Ishikawa (cell line): ENCODE measurements at regions not wholly inside any gene's neighbourhood (a gene's known extent, or its start where the extent isn't known, plus 50 kb on each side); places are given as distances from the start of the nearest gene placed in this dataset.

Experiments used
- CEBPB ChIP-seq: IDR thresholded peaks from 2 replicates; pipeline ENCODE4 v1.6.1; 2012
- CREB1 ChIP-seq: IDR thresholded peaks from 2 replicates; pipeline ENCODE4 v1.6.1; 2012; ENCODE audit warnings: low read depth
- EGR1 ChIP-seq: IDR thresholded peaks from 2 replicates; pipeline ENCODE4 v1.6.1; 2012
- EP300 ChIP-seq: IDR thresholded peaks from 2 replicates; pipeline ENCODE4 v1.6.1; 2012; ENCODE audit warnings: borderline replicate concordance
- FOXM1 ChIP-seq: IDR thresholded peaks from 2 replicates; pipeline ENCODE4 v1.6.1; 2012; ENCODE audit warnings: low read depth, borderline replicate concordance
- MAX ChIP-seq: IDR thresholded peaks from 2 replicates; pipeline ENCODE4 v1.6.1; 2012
- NFIC ChIP-seq: IDR thresholded peaks from 2 replicates; pipeline ENCODE4 v1.6.1; 2012
- RAD21 ChIP-seq: IDR thresholded peaks from 2 replicates; pipeline ENCODE4 v1.6.1; 2012; ENCODE audit warnings: low read depth
- REST ChIP-seq: IDR thresholded peaks from 2 replicates; pipeline ENCODE4 v1.6.1; 2012; ENCODE audit warnings: low read depth, mild to moderate bottlenecking
- TAF1 ChIP-seq: IDR thresholded peaks from 2 replicates; pipeline ENCODE4 v1.6.1; 2012; ENCODE audit warnings: low read depth, mild to moderate bottlenecking
- TCF12 ChIP-seq: IDR thresholded peaks from 2 replicates; pipeline ENCODE4 v1.6.1; 2012; ENCODE audit warnings: low read depth
- TEAD4 ChIP-seq: IDR thresholded peaks from 2 replicates; pipeline ENCODE4 v1.6.1; 2012
- USF1 ChIP-seq: IDR thresholded peaks from 2 replicates; pipeline ENCODE4 v1.6.1; 2012
- YY1 ChIP-seq: IDR thresholded peaks from 2 replicates; pipeline ENCODE4 v1.6.1; 2012; ENCODE audit warnings: low read depth
- ZBTB7A ChIP-seq: IDR thresholded peaks from 2 replicates; pipeline ENCODE4 v1.6.1; 2012; ENCODE audit warnings: low read depth

- TF ChIP-seq CEBPB, result no peak
- TF ChIP-seq TEAD4, result no peak
- TF ChIP-seq ZBTB7A, result no peak
- TF ChIP-seq EP300, result no peak
- no peak for TF ChIP-seq TCF12
- no peak for TF ChIP-seq TAF1
- no peak for TF ChIP-seq CREB1
- TF ChIP-seq FOXM1, result no peak
- TF ChIP-seq EGR1, result no peak
- TF ChIP-seq RAD21, result no peak
- no peak for TF ChIP-seq REST
These were observed 837.3 kb downstream of the TBC1D22A start for GRCh38 chr22:47599753-47600152.

- TF ChIP-seq TCF12 (no peak), FOXM1 (no peak), TEAD4 (no peak), CREB1 (no peak), TAF1 (no peak), YY1 (no peak), ZBTB7A (no peak), RAD21 (no peak), CEBPB (no peak)
These were observed 836.4 kb downstream of the TBC1D22A start for GRCh38 chr22:47598864-47599263.

- no peak for TF ChIP-seq REST
These were observed 834.6 kb downstream of the TBC1D22A start for GRCh38 chr22:47597041-47597440.

GRCh38 chr22:47596176-47596690 lies 833.8 kb downstream of the TBC1D22A start:
- TF ChIP-seq TEAD4, result no peak
- no peak for TF ChIP-seq FOXM1
- TF ChIP-seq EGR1, result no peak
- no peak for TF ChIP-seq NFIC
- TF ChIP-seq ZBTB7A, result no peak
- TF ChIP-seq MAX, result no peak
- no peak for TF ChIP-seq EP300
- TF ChIP-seq TAF1, result no peak
- no peak for TF ChIP-seq USF1
- no peak for TF ChIP-seq RAD21
- no peak for TF ChIP-seq CEBPB
- TF ChIP-seq TCF12, result no peak
- TF ChIP-seq YY1, result no peak
- no peak for TF ChIP-seq CREB1

- no peak for TF ChIP-seq EGR1
- no peak for TF ChIP-seq TCF12
- TF ChIP-seq CEBPB, result no peak
- no peak for TF ChIP-seq USF1
- no peak for TF ChIP-seq ZBTB7A
- no peak for TF ChIP-seq TAF1
- TF ChIP-seq RAD21, result no peak
- TF ChIP-seq MAX, result no peak
These were observed 832.5 kb downstream of the TBC1D22A start for GRCh38 chr22:47594836-47595521.

GRCh38 chr22:47593911-47594311 lies 831.5 kb downstream of the TBC1D22A start:
- no peak for TF ChIP-seq USF1
- no peak for TF ChIP-seq TAF1
- no peak for TF ChIP-seq EP300
- no peak for TF ChIP-seq CEBPB
- TF ChIP-seq REST, result no peak
- no peak for TF ChIP-seq FOXM1
- TF ChIP-seq YY1, result no peak
- TF ChIP-seq TEAD4, result no peak
- no peak for TF ChIP-seq NFIC
- TF ChIP-seq CREB1, result no peak
